ENCODE measurements at regions not wholly inside any gene's neighbourhood (a gene's known extent, or its start where the extent isn't known, plus 50 kb on each side); places are given as distances from the start of the nearest gene placed in this dataset.

DNA sequence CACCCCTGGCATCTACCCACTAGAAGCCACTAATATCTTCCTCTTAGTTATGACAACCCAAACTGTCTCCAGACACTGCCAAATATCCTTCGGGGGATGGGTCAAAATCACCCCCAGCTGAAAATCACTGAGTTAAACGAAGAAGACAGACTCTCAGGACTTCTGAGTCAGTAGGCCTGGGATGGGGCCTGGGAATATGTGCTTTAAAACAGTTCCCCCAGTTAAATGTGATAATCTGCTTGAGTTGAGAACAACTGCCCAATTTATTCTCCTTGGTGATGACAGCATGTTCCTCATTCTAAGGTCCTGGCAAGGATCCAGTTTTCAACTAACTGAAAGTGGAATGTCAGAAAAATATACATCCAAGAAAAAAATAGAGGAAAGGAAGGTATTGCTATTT is 52.4 kb downstream of the CBLL2 start:
- DNase-seq: no peak

DNA sequence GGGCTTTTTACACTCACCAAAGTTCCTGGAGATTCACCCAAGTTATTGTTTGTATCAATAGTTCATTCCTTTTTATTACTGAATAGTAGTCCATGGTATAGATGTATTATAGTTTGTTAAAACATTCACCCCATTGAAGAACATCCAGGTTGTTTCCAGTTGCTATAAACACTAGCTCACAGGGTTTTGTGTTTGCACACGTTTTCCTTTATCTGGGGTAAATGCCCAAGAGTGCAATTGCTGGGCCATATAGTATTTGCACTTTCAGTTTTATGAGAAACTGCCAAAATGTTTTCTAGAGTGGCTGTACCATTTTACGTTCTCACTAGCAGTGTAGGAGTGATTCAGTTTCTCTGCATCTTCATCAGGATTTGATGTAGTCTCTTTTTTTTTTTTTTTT is 57.1 kb downstream of the CBLL2 start:
- no peak for DNase-seq

- no peak for DNase-seq
Observed at GRCh38 chrX:22338740-22339139, 66.0 kb downstream of the CBLL2 start.

DNA sequence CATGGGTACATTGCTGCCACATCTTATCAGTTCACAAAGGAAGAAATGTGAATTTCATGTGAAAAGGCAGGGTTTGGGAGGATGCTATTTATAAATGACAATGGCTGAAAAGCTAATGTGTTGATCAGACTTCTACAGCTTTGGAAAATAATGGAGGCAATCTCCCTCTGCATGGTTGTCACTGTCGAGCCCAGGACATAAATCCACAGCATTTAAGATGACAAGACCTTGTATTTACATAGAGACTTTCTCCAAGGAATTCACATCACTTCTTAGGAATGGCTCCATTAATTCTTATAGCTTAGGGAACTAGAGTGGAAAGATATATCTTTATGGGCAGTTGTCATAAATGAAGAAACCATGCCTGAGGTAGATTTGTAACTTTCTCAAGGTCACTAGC is 66.7 kb downstream of the CBLL2 start:
- no peak for DNase-seq

DNA sequence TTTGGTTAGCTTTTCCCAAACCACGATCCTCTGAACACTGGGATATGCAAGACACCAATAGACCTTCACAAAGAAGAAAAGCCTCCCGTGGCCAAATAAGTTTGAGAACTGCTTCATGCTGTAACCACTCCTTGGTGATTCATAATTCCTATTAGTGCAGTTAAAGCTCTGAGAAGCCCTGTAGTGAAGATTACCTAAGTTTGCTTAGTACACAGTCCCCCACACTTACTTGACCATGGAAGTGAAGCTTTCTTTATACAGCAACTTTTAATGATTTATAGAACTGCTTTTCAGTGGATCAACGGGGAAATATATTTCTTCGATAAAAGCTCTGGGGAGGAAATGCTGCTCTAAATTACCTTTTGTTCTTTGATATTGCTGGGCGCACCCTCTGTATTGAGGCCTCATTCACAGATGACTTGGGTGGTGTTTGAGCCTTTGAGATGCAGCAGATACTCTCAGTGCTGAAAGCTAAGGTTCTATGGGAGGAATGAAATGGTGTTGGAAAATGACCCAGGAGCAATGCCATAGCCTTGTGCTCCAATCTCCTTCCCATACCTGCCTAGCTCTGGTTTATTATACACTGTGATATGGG is 67.4 kb downstream of the CBLL2 start:
- DNase-seq: no peak

DNA sequence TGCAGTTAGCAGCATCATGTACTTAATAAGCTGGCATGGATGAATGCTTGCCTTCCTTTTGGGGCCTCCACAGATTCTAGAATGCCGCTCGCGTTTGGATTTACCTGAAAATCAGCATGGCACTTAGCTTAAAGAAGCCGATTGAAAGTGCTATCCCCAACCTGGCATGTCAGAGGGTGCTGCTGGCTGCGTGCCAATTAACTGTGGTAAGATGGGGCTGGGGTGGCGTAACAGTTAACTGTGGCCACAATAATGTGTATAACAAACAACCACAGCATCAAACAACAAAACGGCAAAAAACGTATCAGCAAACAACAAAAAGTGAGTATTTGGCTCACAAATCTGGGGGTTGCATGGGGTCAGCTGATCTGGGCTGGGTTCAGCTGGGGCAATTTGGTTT is 70.5 kb downstream of the CBLL2 start:
- no peak for DNase-seq

DNA sequence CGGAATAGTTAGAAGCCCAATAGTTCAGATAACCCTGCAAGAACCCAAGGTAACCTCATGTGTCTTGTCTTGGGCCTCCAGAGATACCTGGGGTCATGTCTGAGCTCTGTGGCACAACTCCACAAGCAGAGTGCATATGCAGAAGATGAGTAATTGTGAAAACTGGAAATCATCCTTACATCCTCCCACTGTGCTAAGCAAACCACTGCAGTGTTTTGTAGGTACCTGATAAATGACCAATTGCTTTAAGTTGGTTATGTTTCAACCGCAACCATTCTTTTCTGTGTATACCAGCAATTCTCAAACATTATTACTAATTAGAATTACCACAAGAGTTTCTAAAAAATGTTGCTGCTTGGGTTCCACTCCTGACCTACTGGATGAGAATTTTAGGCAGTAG is 73.2 kb downstream of the CBLL2 start:
- no peak for DNase-seq

DNA sequence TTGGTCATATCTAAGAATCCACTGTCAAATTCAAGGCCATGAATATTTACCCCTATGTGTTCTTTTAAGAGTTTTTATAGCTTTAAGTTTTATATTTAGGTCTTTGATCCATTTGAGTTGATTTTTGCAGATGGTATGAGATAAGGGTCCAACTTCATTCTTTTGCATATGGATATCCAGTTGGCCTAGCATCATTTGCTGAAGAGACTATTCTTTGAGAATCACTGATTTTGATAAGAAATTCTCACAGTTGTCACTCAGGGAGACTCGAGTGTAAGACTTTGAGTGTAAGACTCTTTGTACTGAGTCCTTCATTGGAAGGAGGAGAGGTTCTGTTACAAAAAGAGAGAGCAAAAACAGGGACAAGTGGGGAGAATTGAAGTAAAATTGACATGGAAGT is 74.8 kb downstream of the CBLL2 start:
- no peak for DNase-seq

GRCh38 chrX:22349116-22349515 is 76.4 kb downstream of the CBLL2 start:
- no peak for DNase-seq

DNA sequence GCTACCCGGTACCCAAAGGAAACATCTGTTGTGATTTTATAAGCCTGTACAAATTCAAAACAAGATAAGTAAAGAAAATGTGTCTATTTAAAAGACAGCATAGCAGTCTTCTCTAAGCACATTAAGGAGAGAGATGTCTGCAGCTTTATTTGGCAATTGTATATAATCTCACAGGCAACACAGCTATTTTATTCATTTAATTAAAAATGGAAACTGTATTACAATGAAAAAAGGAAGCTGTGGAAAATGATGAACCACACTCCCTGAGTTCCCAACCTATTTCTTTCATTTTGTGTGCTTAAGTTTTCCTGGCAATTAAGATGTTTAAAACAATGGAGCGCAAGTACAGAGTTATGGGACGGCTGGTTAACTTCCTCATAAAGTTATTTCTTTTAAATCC is 78.4 kb downstream of the CBLL2 start:
- DNase-seq: no peak

GRCh38 chrX:22351966-22352365 is 79.3 kb downstream of the CBLL2 start:
- DNase-seq: no peak

GRCh38 chrX:22357621-22358020 is 84.9 kb downstream of the CBLL2 start:
- DNase-seq: no peak

- no peak for DNase-seq
Observed at GRCh38 chrX:22360129-22360528, 87.4 kb downstream of the CBLL2 start.

DNA sequence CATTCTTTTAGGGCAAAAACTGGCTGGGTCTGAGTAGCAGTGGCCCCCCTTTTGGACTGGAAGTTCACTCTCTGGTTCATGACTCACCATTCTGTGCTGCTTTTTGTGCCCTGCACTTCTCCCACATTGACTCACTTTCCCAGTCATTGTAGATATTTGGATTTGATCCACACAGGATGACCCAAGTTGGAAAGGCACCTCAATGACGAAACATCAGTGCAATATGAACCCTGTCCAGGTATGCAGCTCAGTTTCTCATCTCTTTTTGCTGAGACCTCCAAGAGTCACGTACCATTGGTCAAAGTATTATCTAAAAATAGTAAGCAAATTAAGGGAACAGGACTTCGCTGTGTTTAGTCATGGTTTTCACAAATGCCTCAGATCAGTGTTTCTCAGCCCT is 92.7 kb downstream of the CBLL2 start:
- no peak for DNase-seq

DNA sequence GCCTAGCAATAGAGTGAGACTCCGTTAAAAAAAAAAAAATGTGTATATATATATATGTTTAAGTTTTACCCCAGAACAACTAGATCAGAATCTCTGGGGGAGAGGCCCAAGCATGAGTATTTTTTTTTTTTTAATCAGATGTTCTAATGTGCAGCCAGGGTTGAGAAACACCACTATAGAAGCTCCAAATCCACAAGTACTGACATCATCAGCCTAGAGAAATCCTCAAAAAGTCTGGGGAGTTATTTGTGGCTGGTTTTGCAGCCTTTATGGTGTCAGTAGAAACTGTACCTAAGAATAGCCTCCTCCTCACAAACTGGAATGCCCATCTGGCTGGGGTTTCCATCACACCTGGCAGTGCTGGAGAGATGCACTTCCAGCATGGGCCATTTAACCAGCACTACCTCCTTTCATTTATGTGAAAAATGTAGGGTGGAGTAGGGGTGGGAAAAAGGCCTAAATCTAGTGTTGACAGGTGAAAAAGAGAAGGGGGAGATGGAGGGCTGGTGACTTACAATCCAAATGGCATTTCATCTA is 93.5 kb downstream of the CBLL2 start:
- DNase-seq: no peak

- DNase-seq: no peak
Observed at GRCh38 chrX:22366906-22367305, 94.2 kb downstream of the CBLL2 start.

DNA sequence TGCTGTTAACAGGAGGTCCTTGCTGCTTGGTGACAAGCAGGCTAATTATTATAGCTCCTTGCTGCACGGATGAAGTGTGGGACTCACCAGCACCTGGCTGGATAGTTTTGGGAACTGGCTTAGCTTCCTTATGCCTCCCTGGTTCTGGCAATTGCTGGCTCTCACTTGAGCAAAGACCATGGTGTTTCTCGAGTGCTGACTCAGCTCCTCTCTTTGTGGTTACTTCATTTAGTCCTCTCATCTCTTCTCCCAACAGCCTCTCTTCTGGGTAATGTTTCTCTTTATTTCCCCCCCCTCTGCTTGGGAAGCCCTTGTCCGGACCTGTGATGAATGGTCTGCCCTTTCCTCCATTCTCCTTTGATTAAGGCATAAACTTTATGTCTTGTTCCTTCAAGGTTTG is 100.4 kb downstream of the CBLL2 start:
- no peak for DNase-seq

DNA sequence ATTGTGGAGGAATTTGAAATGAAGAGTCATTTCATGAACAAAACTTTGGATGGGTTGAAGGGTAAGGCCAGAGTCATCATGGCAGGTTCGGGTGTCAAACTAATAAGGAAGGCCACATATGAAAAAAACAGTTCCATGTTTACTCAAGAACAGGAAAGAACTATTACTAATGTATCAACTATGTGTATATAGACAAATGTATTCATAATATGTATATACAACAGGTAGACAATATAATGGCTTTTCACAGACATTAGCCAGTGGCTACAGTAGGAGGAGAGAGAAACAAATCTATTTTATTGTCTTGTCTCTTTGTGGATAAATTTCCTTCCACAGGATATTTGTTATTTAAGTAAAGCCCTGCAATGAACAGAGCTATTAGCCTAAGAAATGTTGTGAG is 101.1 kb downstream of the CBLL2 start:
- DNase-seq: no peak

DNA sequence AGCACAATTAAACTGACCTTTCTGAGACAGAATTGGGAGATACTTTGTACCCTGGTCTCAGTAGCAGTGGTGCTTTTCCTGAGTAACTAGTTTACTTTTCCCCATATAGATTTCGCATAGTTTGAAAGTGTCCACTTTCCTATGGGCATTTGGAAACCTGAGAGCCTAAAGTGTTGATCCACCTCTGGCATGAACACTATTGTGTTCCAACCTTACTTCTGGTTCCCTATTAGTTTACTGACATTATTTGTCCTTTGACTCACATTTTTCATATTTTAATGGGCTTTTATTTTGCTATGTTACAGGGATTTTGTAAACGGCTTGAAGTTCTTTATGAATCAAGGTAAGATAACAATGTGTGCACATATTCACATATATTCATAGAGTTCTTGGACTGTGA is 103.7 kb downstream of the CBLL2 start:
- DNase-seq: no peak

- DNase-seq: no peak
Observed at GRCh38 chrX:22378296-22378695, 105.6 kb downstream of the CBLL2 start.

DNA sequence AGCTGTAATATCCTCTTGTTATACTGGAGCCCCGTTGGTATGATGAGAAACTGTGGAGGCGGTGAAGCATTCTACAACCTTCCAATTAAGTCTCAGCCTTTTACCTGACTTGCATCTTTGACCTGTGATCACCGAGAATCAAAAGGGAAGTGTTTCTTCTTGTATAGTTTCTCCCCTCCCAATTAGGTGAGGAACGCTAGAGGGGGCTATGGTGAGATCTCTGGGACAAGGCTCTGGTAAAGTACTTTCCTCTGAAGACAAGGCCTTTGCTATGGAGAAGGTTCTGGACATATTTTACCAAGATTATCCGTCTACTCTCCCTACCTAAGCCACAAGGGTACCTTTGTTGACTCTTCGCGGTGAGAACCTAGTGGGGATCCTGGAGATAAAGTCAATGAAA is 111.3 kb downstream of the CBLL2 start:
- no peak for DNase-seq

GRCh38 chrX:22389556-22390179 is 117.0 kb downstream of the CBLL2 start:
- no peak for DNase-seq

GRCh38 chrX:22392133-22392948 is 119.6 kb downstream of the CBLL2 start:
- no peak for DNase-seq

DNA sequence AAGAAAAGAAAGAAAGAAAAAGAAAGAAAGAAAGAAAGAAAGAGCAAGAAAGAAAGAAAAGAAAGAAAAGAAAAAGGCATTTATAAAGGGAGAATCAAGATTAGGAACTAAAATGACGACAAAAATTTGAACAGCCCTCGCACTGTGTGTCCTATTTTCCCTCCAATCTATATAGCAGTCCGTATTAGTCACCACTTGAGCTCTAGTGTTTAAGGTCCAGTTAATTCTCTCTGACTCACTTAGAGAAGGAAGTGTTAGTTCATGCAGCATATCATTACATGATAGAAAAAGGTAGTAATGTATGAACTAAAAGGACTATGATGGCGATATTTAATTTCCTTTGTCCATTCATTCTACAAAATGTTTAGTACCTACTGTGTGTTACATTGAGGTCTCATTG is 122.7 kb downstream of the CBLL2 start:
- no peak for DNase-seq
